Mesenchymal stem cell (in vitro differentiated cells and primary cell): ENCODE measurements at regions not wholly inside any gene's neighbourhood (a gene's known extent, or its start where the extent isn't known, plus 50 kb on each side); places are given as distances from the start of the nearest gene placed in this dataset.

Experiments used
- DNase-seq: peaks from one replicate; pipeline ENCODE4 v3.0.0-alpha.2; 2013
- H2AFZ ChIP-seq: one replicate; pipeline ENCODE4 v1.6.1; 2013; ENCODE audit warnings: low read depth, mild to moderate bottlenecking, control low read depth, inconsistent platforms, low read length, moderate library complexity
- H2AK5ac ChIP-seq: 2 replicates; pipeline ENCODE4 v1.6.1; 2013; ENCODE audit warnings: low read length, moderate library complexity, mild to moderate bottlenecking, inconsistent platforms; ENCODE audit not compliant: severe bottlenecking
- H2BK120ac ChIP-seq: one replicate; pipeline ENCODE4 v1.6.1; 2013; ENCODE audit warnings: low read depth, mild to moderate bottlenecking, inconsistent platforms, low read length, moderate library complexity
- H2BK12ac ChIP-seq, 2 experiments: one replicate each; pipeline ENCODE4 v1.6.1; 2013; ENCODE audit warnings: inconsistent platforms in 2 of 2, low read length in 2 of 2, mild to moderate bottlenecking in 2 of 2, moderate library complexity in 2 of 2, control low read depth in 1 of 2
- H2BK15ac ChIP-seq: one replicate; pipeline ENCODE4 v1.6.1; 2013; ENCODE audit warnings: mild to moderate bottlenecking, low read depth, inconsistent platforms; ENCODE audit not compliant: poor library complexity, severe bottlenecking
- H2BK5ac ChIP-seq: 2 replicates; pipeline ENCODE4 v1.6.1; 2013; ENCODE audit warnings: low read depth, mild to moderate bottlenecking, low read length, control low read depth, inconsistent platforms; ENCODE audit not compliant: poor library complexity, severe bottlenecking
- H3K14ac ChIP-seq, 2 experiments: one replicate each; pipeline ENCODE4 v1.6.1; 2013; ENCODE audit warnings: inconsistent platforms in 2 of 2, low read length in 2 of 2, control low read depth in 1 of 2, mild to moderate bottlenecking in 1 of 2, moderate library complexity in 1 of 2
- H3K18ac ChIP-seq, 2 experiments: one replicate each; pipeline ENCODE4 v1.6.1; 2013; ENCODE audit warnings: inconsistent platforms in 2 of 2, low read length in 2 of 2, control low read depth in 1 of 2, low read depth in 1 of 2, mild to moderate bottlenecking in 1 of 2
- H3K23ac ChIP-seq, 2 experiments: one replicate each; pipeline ENCODE4 v1.6.1; 2013; ENCODE audit warnings: inconsistent platforms in 2 of 2, low read length in 2 of 2, mild to moderate bottlenecking in 2 of 2, moderate library complexity in 2 of 2, control low read depth in 1 of 2
- H3K27ac ChIP-seq: 2 replicates; pipeline ENCODE4 v1.5.1; 2013; ENCODE audit warnings: mild to moderate bottlenecking, moderate library complexity, low read length, control low read depth, inconsistent platforms; ENCODE audit not compliant: poor library complexity, severe bottlenecking
- H3K27me3 ChIP-seq, 2 experiments: 2 replicates each; pipeline versions ENCODE4 v1.6.1 to v1.7.0; 2013; ENCODE audit warnings: low read length in 2 of 2, mild to moderate bottlenecking in 2 of 2, moderate library complexity in 2 of 2, control low read depth in 1 of 2, inconsistent platforms in 1 of 2; ENCODE audit not compliant: control insufficient read depth in 1 of 2, insufficient read depth in 1 of 2
- H3K36me3 ChIP-seq, 2 experiments: 2 replicates each; pipeline versions ENCODE4 v1.6.1 to v1.7.0; 2013; ENCODE audit warnings: low read length in 2 of 2, control low read depth in 1 of 2, inconsistent platforms in 1 of 2, low read depth in 1 of 2, mild to moderate bottlenecking in 1 of 2; ENCODE audit not compliant: insufficient read depth in 2 of 2, control insufficient read depth in 1 of 2
- H3K4ac ChIP-seq, 2 experiments: one replicate each; pipeline ENCODE4 v1.6.1; 2013; ENCODE audit warnings: inconsistent platforms in 2 of 2, low read length in 2 of 2, mild to moderate bottlenecking in 2 of 2, moderate library complexity in 2 of 2, control low read depth in 1 of 2, low read depth in 1 of 2
- H3K4me1 ChIP-seq: 2 replicates; pipeline ENCODE4 v1.6.1; 2013; ENCODE audit warnings: low read depth, low read length, control low read depth; ENCODE audit not compliant: control insufficient read depth, insufficient read depth
- H3K4me2 ChIP-seq: 2 replicates; pipeline ENCODE4 v1.6.1; 2013; ENCODE audit warnings: low read length, mild to moderate bottlenecking, inconsistent platforms; ENCODE audit not compliant: poor library complexity, severe bottlenecking
- H3K4me3 ChIP-seq, 2 experiments: 2 replicates each; pipeline versions ENCODE4 v1.5.1 to v1.7.0; 2013; ENCODE audit warnings: low read length in 2 of 2, mild to moderate bottlenecking in 2 of 2, control low read depth in 1 of 2, low read depth in 1 of 2; ENCODE audit not compliant: insufficient read depth in 1 of 2
- H3K79me1 ChIP-seq: replicated peaks from 2 replicates; pipeline ENCODE4 v1.6.1; 2013; ENCODE audit warnings: mild to moderate bottlenecking, control low read depth, low read length, inconsistent platforms; ENCODE audit not compliant: poor library complexity, severe bottlenecking
- H3K9ac ChIP-seq: 2 replicates; pipeline ENCODE4 v1.7.0; 2013; ENCODE audit warnings: mild to moderate bottlenecking, low read length, moderate library complexity
- H3K9me3 ChIP-seq: 2 replicates; pipeline ENCODE4 v1.7.0; 2013; ENCODE audit warnings: mild to moderate bottlenecking, low read length; ENCODE audit not compliant: control insufficient read depth
- H4K8ac ChIP-seq: one replicate; pipeline ENCODE4 v1.6.1; 2013; ENCODE audit warnings: inconsistent platforms, mild to moderate bottlenecking, low read length, moderate library complexity
- H4K91ac ChIP-seq: one replicate; pipeline ENCODE4 v1.6.1; 2013; ENCODE audit warnings: mild to moderate bottlenecking, low read length, inconsistent platforms
- WGBS: methylation state at CpG from one replicate; pipeline ENCODE4 v1.1.7; 2013; ENCODE audit warnings: mixed read lengths; 5-methylcytosine and 5-hydroxymethylcytosine counted together

DNA sequence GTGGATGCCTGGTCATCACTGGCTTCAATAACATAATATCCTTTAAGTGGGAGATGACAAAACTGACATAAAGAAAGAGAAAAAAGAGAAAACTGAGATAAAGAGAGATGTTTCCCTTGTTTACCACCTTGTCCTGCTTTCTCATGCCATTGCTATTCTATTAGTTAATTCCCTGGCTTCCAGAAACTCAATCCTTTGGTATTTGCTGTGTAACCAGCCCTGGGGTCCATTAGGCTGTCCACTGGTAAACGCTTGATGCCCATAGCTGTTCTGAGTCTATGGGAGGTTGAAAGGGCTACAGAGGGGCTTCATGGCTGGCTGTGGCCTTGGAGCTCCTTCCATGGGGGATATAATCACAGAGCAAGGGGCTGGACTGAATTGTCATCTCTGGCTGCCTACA, 243.4 kb upstream of the PLET1 start:
- WGBS: 93% methylated on average over 1 of the region's 1 CpG
- no peak overlapping the region for H3K4me2 ChIP-seq
- H3K9me3 ChIP-seq: no peaks in the 10 kb centered on the region
- H3K36me3 ChIP-seq: no peaks in the 10 kb centered on the region
- peak; percentile 13 for DNase-seq
- H3K9ac ChIP-seq: no peak overlapping the region
- H3K14ac ChIP-seq: no peak overlapping the region
- no peaks in the 10 kb centered on the region for H3K27me3 ChIP-seq
- H2BK15ac ChIP-seq: no peak overlapping the region
- H3K79me1 ChIP-seq: no peaks in the 10 kb centered on the region
- no peak overlapping the region for H2BK5ac ChIP-seq
- H3K4ac ChIP-seq: no peak overlapping the region
- H4K8ac ChIP-seq: no peak overlapping the region
- no peak overlapping the region for H4K91ac ChIP-seq
- no peak overlapping the region for H2BK120ac ChIP-seq
- H3K4me1 ChIP-seq: no peaks in the 10 kb centered on the region
- H3K27ac ChIP-seq: no peak overlapping the region
- no peak overlapping the region for H3K23ac ChIP-seq
- no peak overlapping the region for H2AFZ ChIP-seq
- no peak overlapping the region for H3K4me3 ChIP-seq
- no peak overlapping the region for H2AK5ac ChIP-seq
- no peak overlapping the region for H3K18ac ChIP-seq
- no peak overlapping the region for H2BK12ac ChIP-seq

DNA sequence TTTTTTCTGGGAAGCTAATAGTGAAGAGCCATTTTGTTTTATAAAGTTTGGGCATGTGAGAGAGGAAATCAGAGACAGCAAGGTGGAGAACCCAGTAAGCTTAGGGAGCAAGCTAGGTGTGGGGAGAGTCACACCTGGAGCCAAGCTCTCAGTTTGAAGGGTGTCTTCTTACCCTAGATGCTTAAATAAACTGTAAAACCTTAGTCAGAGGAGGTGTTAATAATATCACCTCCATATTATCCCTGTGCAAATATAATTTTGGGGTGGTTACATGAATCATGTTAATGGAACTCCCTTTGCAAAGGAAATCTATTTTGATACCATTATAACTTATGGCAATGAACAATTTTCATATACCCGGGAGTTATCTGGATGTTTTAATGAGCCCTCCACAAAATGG, 246.2 kb upstream of the PLET1 start:
- Histone ChIP-seq H4K91ac (no peak overlapping the region), H2BK15ac (no peak overlapping the region), H2BK12ac (no peak overlapping the region), H3K18ac (no peak overlapping the region), H3K36me3 (no peaks in the 10 kb centered on the region), H3K4me1 (no peaks in the 10 kb centered on the region), H2AFZ (no peak overlapping the region), H3K23ac (no peak overlapping the region), H2AK5ac (no peak overlapping the region), H3K4me2 (no peak overlapping the region), H3K4ac (no peak overlapping the region), H2BK120ac (no peak overlapping the region), H3K9me3 (no peaks in the 10 kb centered on the region), H2BK5ac (no peak overlapping the region), H3K4me3 (no peak overlapping the region), H3K79me1 (no peaks in the 10 kb centered on the region), H3K27ac (no peak overlapping the region), H3K9ac (no peak overlapping the region), H4K8ac (no peak overlapping the region), H3K14ac (no peak overlapping the region), H3K27me3 (peaks cover 0 to 9% of the 10 kb centered on the region in 2 experiments)
- WGBS: no CpG with 5 or more reads among the region's 1 CpG
- no peak for DNase-seq

DNA sequence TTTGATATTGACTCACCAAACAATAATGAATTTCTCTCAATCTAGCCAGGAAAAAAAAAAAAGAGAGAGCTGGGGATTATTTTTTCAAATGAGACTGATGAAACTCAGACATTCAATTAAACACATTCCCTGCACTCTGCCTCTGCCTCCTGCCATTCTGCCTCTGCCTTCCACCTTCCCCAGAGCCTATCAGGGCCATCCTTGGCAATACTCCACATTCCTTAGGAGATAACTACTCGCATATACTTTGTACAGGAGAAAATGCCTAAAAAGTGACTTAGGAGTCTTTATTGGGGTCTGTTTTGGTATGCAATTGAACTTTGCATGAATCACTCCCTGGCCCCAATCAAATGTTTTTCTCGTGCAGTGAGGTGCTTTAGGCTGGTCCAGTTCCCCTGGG, 246.6 kb upstream of the PLET1 start:
- Histone ChIP-seq H2AFZ (no peak overlapping the region), H4K91ac (no peak overlapping the region), H4K8ac (no peak overlapping the region), H3K4me1 (no peaks in the 10 kb centered on the region), H3K4me3 (no peak overlapping the region), H3K18ac (no peak overlapping the region), H2AK5ac (no peak overlapping the region), H3K4ac (no peak overlapping the region), H3K14ac (no peak overlapping the region), H3K23ac (no peak overlapping the region), H3K9ac (no peak overlapping the region), H2BK15ac (no peak overlapping the region), H3K27me3 (peaks cover 0 to 10% of the 10 kb centered on the region in 2 experiments), H2BK5ac (no peak overlapping the region), H3K9me3 (no peaks in the 10 kb centered on the region), H2BK12ac (no peak overlapping the region), H3K36me3 (no peaks in the 10 kb centered on the region), H2BK120ac (no peak overlapping the region), H3K4me2 (no peak overlapping the region), H3K79me1 (no peaks in the 10 kb centered on the region), H3K27ac (no peak overlapping the region)
- DNase-seq: no peak
- 82% methylated on average over 2 of the region's 2 CpGs for WGBS

DNA sequence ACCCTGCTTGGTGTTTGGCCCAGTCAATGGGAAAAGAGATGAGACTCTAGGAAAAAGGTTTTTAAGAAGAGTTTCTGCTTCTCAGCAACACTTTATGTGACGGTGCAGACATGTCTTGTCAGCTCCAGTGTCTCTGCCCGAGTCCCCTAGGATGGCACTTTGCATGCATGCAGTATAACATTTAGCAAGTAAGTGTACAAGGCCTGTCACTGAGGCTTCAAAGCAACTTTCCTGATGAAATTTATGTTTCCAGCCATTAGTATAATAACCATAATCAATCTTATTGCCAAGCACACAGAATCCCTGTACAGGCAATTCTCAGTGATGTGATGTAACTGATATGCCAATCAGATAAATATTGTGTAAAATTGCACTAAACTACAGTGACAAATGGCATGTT, 248.1 kb upstream of the PLET1 start:
- H4K91ac ChIP-seq: peak overlapping the region; percentile 21
- H4K8ac ChIP-seq: no peak overlapping the region
- no peak overlapping the region for H2BK120ac ChIP-seq
- no peaks in the 10 kb centered on the region for H3K4me1 ChIP-seq
- H3K9ac ChIP-seq: no peak overlapping the region
- H2AFZ ChIP-seq: no peak overlapping the region
- no peak overlapping the region for H2BK12ac ChIP-seq
- no peak overlapping the region for H3K14ac ChIP-seq
- H3K4ac ChIP-seq: no peak overlapping the region
- H2BK15ac ChIP-seq: no peak overlapping the region
- no peaks in the 10 kb centered on the region for H3K9me3 ChIP-seq
- H3K4me2 ChIP-seq: no peak overlapping the region
- DNase-seq: no peak
- peaks cover 0 to 13% of the 10 kb centered on the region in 2 experiments for H3K27me3 ChIP-seq
- H3K4me3 ChIP-seq: no peak overlapping the region
- WGBS: 89% methylated on average over 2 of the region's 2 CpGs
- H3K36me3 ChIP-seq: no peaks in the 10 kb centered on the region
- no peak overlapping the region for H3K27ac ChIP-seq
- H2AK5ac ChIP-seq: no peak overlapping the region
- H2BK5ac ChIP-seq: no peak overlapping the region
- H3K23ac ChIP-seq: no peak overlapping the region
- no peaks in the 10 kb centered on the region for H3K79me1 ChIP-seq
- H3K18ac ChIP-seq: no peak overlapping the region
